ENCODE measurements at regions not wholly inside any gene's neighbourhood (a gene's known extent, or its start where the extent isn't known, plus 50 kb on each side); places are given as distances from the start of the nearest gene placed in this dataset.

GRCh38 chr21:35622612-35623011, 437.7 kb downstream of the SETD4 start:
- TF ChIP-seq CTCF (IDR thresholded peaks at IDR 0.05) (no peak), POLR2A (IDR thresholded peaks at IDR 0.05) (no peak), EP300 (IDR thresholded peaks at IDR 0.05) (no peak), POLR2AphosphoS5 (IDR thresholded peaks at IDR 0.05) (no peak)

All from suprapubic skin (tissue), 4 donors.